ENCODE measurements at regions not wholly inside any gene's neighbourhood (a gene's known extent, or its start where the extent isn't known, plus 50 kb on each side); places are given as distances from the start of the nearest gene placed in this dataset.

DNA sequence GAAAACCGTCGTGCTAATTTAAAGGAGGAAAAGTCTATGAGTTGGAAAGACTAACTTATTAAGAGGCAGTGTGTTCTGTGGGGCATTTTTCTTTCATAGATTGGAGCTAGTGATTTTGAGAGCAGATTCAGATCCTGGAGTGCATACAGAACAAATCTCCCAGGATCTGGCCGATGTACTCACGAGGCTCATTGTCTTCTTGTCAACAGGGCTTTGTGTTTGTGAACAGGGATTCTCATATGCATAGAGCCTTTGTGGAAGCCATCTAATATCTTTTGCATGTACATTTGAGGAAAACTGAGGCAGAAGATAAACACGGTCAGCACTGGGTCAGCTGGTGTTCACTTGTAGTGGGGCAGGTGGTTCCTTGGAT lies 482.9 kb upstream of the TSHZ3 start:
- H3K4me2 ChIP-seq, result no peak overlapping the region
- 78% methylated on average over 5 of the region's 5 CpGs for WGBS (ENCODE audit: low lambda C conversion rate, missing lambda C conversion rate)
- no peak overlapping the region for H2AFZ ChIP-seq
- no peaks in the 10 kb centered on the region for H3K79me2 ChIP-seq
- H4K20me1 ChIP-seq (ENCODE audit: insufficient read depth, poor library complexity, severe bottlenecking), result no peaks in the 10 kb centered on the region
- no peaks in the 10 kb centered on the region for H3K27me3 ChIP-seq
- H3K4me1 ChIP-seq (ENCODE audit: insufficient read depth), result no peaks in the 10 kb centered on the region
- no peaks in the 10 kb centered on the region for H3K9me3 ChIP-seq (ENCODE audit: low read depth)
- DNase-seq (ENCODE audit: low spot score), result no peak
- no peaks in the 10 kb centered on the region for H3K9me2 ChIP-seq (replicated peaks; ENCODE audit: insufficient read depth)
- TF ChIP-seq EZH2 (IDR thresholded peaks at IDR 0.05; ENCODE audit: borderline replicate concordance) (no peak), EZH2phosphoT487 (IDR thresholded peaks at IDR 0.05; ENCODE audit: low read depth, severe bottlenecking, unreplicated experiment) (no peak)
- TF ChIP-seq, protein P1, sequence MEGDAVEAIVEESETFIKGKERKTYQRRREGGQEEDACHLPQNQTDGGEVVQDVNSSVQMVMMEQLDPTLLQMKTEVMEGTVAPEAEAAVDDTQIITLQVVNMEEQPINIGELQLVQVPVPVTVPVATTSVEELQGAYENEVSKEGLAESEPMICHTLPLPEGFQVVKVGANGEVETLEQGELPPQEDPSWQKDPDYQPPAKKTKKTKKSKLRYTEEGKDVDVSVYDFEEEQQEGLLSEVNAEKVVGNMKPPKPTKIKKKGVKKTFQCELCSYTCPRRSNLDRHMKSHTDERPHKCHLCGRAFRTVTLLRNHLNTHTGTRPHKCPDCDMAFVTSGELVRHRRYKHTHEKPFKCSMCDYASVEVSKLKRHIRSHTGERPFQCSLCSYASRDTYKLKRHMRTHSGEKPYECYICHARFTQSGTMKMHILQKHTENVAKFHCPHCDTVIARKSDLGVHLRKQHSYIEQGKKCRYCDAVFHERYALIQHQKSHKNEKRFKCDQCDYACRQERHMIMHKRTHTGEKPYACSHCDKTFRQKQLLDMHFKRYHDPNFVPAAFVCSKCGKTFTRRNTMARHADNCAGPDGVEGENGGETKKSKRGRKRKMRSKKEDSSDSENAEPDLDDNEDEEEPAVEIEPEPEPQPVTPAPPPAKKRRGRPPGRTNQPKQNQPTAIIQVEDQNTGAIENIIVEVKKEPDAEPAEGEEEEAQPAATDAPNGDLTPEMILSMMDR (IDR thresholded peaks at IDR 0.05; ENCODE audit: poor library complexity), result no peak
- no peak overlapping the region for H3K27ac ChIP-seq
- H3K36me3 ChIP-seq (replicated peaks; ENCODE audit: insufficient read depth, low read depth), result no peaks in the 10 kb centered on the region
- no peak overlapping the region for H3K4me3 ChIP-seq

DNA sequence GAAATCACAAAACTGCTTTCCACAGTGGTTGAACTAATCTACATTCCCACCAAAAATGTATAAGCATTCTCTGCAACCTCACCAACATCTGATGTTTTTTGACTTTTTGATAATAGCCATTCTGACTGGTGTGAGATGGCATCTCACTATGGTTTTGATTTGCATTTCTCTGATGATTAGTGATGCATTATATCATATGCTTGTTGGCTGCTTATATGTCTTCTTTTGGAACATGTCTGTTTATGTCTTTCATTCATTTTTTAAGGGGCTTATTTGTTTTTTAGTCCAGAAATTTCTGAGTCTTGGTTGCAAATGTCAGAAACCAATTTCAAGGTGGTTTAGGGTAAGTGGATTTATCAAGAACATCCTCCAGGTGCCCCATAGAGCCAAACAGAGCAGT lies 484.8 kb upstream of the TSHZ3 start:
- Histone ChIP-seq H3K36me3 (replicated peaks; ENCODE audit: insufficient read depth, low read depth) (no peaks in the 10 kb centered on the region), H3K79me2 (no peaks in the 10 kb centered on the region), H3K9me2 (replicated peaks; ENCODE audit: insufficient read depth) (no peaks in the 10 kb centered on the region), H2AFZ (no peak overlapping the region), H3K27me3 (no peaks in the 10 kb centered on the region), H3K27ac (no peak overlapping the region), H3K4me3 (no peak overlapping the region), H3K4me1 (ENCODE audit: insufficient read depth) (no peaks in the 10 kb centered on the region), H3K4me2 (no peak overlapping the region), H4K20me1 (ENCODE audit: insufficient read depth, poor library complexity, severe bottlenecking) (no peaks in the 10 kb centered on the region), H3K9me3 (ENCODE audit: low read depth) (no peaks in the 10 kb centered on the region)
- DNase-seq (ENCODE audit: low spot score), result no peak
- TF ChIP-seq EZH2phosphoT487 (IDR thresholded peaks at IDR 0.05; ENCODE audit: low read depth, severe bottlenecking, unreplicated experiment), result no peak
- TF ChIP-seq, protein P1 (IDR thresholded peaks at IDR 0.05; ENCODE audit: poor library complexity), result no peak
- TF ChIP-seq EZH2 (IDR thresholded peaks at IDR 0.05; ENCODE audit: borderline replicate concordance), result no peak

DNA sequence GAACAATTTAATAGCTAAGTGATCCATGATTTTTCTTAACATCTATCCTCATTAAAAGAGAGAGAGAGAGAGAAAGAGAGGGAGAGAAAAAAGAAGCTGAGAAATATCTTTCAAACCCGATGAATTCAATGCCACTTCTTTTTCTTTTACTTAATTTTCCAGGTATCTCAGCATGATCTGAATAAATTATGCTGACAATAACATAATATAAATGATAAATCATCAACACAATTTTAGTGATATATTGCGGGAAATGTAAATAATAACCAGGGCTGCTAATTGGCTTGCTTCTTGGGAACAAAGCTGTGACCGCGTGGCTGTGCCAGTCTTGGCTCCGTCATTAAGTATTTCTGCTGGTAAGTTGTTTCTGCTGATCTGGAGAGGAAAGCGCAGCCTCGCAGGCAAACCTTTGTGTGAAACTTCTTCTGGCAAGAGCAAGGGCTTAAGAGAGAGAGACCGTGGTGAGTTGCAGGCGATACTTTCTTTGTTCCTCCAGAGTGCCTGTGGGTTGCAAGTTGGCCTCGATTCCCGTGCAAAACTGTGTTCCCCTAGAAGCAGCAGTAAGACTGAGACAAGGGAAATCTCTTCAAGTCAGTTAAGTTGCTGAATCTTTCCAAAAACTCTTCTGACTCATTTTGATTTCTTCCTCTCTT lies 489.1 kb upstream of the TSHZ3 start:
- TF ChIP-seq EZH2 (IDR thresholded peaks at IDR 0.05; ENCODE audit: borderline replicate concordance), result no peak
- TF ChIP-seq, protein P1 (IDR thresholded peaks at IDR 0.05; ENCODE audit: poor library complexity), result no peak
- Histone ChIP-seq H3K27me3 (no peaks in the 10 kb centered on the region), H3K27ac (no peak overlapping the region), H3K4me3 (no peak overlapping the region), H3K9me3 (ENCODE audit: low read depth) (no peaks in the 10 kb centered on the region), H3K4me2 (no peak overlapping the region), H3K36me3 (replicated peaks; ENCODE audit: insufficient read depth, low read depth) (no peaks in the 10 kb centered on the region), H4K20me1 (ENCODE audit: insufficient read depth, poor library complexity, severe bottlenecking) (no peaks in the 10 kb centered on the region), H2AFZ (peak overlapping the region; percentile 21), H3K4me1 (ENCODE audit: insufficient read depth) (no peaks in the 10 kb centered on the region), H3K79me2 (no peaks in the 10 kb centered on the region), H3K9me2 (replicated peaks; ENCODE audit: insufficient read depth) (no peaks in the 10 kb centered on the region)
- no peak for DNase-seq (ENCODE audit: low spot score)
- 58% methylated on average over 11 of the region's 11 CpGs for WGBS (ENCODE audit: low lambda C conversion rate, missing lambda C conversion rate)

DNA sequence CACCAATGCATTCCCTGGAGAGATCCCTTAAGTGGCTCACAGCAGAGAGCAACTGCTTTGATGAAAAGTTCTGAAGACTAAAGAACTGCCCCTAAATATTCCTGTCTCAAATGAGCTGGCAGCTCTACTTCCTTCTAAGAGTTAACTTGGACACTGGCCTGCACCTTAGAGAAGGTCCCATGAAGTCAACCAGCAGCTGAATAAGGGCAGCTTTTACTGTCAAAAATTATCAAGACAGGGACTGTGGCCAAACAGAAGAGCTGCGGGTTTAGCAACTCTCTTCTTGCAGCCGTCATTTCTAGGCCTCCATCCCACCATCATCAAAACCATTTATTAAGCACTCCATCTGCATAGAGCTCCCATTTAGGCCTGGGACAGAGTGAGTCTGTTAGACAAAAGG lies 491.1 kb upstream of the TSHZ3 start:
- no peak overlapping the region for H3K27ac ChIP-seq
- H3K79me2 ChIP-seq, result no peaks in the 10 kb centered on the region
- H3K4me2 ChIP-seq, result no peak overlapping the region
- H4K20me1 ChIP-seq (ENCODE audit: insufficient read depth, poor library complexity, severe bottlenecking), result no peaks in the 10 kb centered on the region
- TF ChIP-seq, protein P1 (IDR thresholded peaks at IDR 0.05; ENCODE audit: poor library complexity), result no peak
- TF ChIP-seq EZH2phosphoT487 (IDR thresholded peaks at IDR 0.05; ENCODE audit: low read depth, severe bottlenecking, unreplicated experiment), result no peak
- no peak for TF ChIP-seq EZH2 (IDR thresholded peaks at IDR 0.05; ENCODE audit: borderline replicate concordance)
- 96% methylated on average over 2 of the region's 2 CpGs for WGBS (ENCODE audit: low lambda C conversion rate, missing lambda C conversion rate)
- H3K36me3 ChIP-seq (replicated peaks; ENCODE audit: insufficient read depth, low read depth), result no peaks in the 10 kb centered on the region
- H3K9me2 ChIP-seq (replicated peaks; ENCODE audit: insufficient read depth), result no peaks in the 10 kb centered on the region
- H3K4me1 ChIP-seq (ENCODE audit: insufficient read depth), result no peaks in the 10 kb centered on the region
- H3K9me3 ChIP-seq (ENCODE audit: low read depth), result no peaks in the 10 kb centered on the region
- H3K27me3 ChIP-seq, result no peaks in the 10 kb centered on the region
- no peak for DNase-seq (ENCODE audit: low spot score)
- no peak overlapping the region for H2AFZ ChIP-seq
- H3K4me3 ChIP-seq, result no peak overlapping the region
